Hepatocyte (in vitro differentiated cells): ENCODE measurements at regions not wholly inside any gene's neighbourhood (a gene's known extent, or its start where the extent isn't known, plus 50 kb on each side); places are given as distances from the start of the nearest gene placed in this dataset.

Experiments used
- EZH2 ChIP-seq: fragments of 200-600 bp; sonication (generic); IDR thresholded peaks from 2 replicates; pipeline ENCODE4 v1.6.1; 2016; ENCODE audit warnings: antibody characterized with exemption, mild to moderate bottlenecking, borderline replicate concordance
- EZH2phosphoT487 ChIP-seq: fragments of 200-600 bp; sonication (generic); IDR thresholded peaks from one replicate; pipeline ENCODE4 v1.6.1; 2018; ENCODE audit warnings: antibody characterized with exemption, mild to moderate bottlenecking, low read depth, moderate library complexity; ENCODE audit not compliant: unreplicated experiment, severe bottlenecking
- TF ChIP-seq, protein P1 (sequence below): fragments of 200-600 bp; sonication (generic); IDR thresholded peaks from 2 replicates; pipeline ENCODE4 v1.5.1; 2016; ENCODE audit warnings: antibody characterized with exemption, mild to moderate bottlenecking; ENCODE audit not compliant: poor library complexity

DNA sequence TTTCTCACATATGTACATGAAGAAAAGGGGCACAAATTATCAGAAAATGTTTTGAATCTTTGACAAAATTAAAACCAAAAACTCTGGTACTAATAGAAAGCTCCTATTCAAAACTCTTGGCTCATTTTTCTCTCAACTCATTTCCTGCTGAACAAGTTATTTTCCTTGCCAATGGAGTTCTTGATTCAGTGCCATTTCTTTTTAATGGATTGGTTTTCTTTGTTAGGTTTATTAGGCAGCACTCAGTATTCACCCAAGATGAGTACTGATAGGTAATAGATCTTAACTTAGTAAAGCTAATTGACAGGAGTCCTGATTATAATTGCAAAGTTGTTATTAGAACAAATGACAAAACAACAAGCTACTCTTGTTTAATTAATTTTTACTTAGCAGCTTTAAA is 279.4 kb upstream of the PDGFD start:
- TF ChIP-seq, protein P1, sequence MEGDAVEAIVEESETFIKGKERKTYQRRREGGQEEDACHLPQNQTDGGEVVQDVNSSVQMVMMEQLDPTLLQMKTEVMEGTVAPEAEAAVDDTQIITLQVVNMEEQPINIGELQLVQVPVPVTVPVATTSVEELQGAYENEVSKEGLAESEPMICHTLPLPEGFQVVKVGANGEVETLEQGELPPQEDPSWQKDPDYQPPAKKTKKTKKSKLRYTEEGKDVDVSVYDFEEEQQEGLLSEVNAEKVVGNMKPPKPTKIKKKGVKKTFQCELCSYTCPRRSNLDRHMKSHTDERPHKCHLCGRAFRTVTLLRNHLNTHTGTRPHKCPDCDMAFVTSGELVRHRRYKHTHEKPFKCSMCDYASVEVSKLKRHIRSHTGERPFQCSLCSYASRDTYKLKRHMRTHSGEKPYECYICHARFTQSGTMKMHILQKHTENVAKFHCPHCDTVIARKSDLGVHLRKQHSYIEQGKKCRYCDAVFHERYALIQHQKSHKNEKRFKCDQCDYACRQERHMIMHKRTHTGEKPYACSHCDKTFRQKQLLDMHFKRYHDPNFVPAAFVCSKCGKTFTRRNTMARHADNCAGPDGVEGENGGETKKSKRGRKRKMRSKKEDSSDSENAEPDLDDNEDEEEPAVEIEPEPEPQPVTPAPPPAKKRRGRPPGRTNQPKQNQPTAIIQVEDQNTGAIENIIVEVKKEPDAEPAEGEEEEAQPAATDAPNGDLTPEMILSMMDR = no peak
- TF ChIP-seq EZH2 (no peak), EZH2phosphoT487 (no peak)
